WTC11 (cell line): ENCODE measurements at regions not wholly inside any gene's neighbourhood (a gene's known extent, or its start where the extent isn't known, plus 50 kb on each side); places are given as distances from the start of the nearest gene placed in this dataset.

Experiments
- ATAC-seq: fragments of 200-7000 bp; cut with Tn5 transposase; 2 replicates; pipeline ENCODE4 v1.10.0; 2021; ENCODE audit warnings: mild to moderate bottlenecking, moderate library complexity
- CTCF ChIA-PET: fragments of 300-600 bp; sonication (Branson Sonifier 250); formaldehyde crosslinking; loops from one replicate; lab custom pipeline; 2021; ENCODE audit warnings: antibody characterized with exemption; lab: Charles Lee
- POLR2A ChIA-PET: fragments of 350-600 bp; sonication (Branson Sonifier 250); formaldehyde crosslinking; loops from one replicate; lab custom pipeline; 2021; ENCODE audit warnings: antibody characterized with exemption; lab: Charles Lee
- DNase-seq: peaks from one replicate; pipeline ENCODE4 v3.0.0; 2021; ENCODE audit warnings: low spot score
- H3K27ac Mint-ChIP-seq: 2 replicates; pipeline ENCODE4 v1.8.0; 2021; ENCODE audit warnings: mixed read lengths
- H3K27me3 Mint-ChIP-seq: 2 replicates; pipeline ENCODE4 v1.8.0; 2021; ENCODE audit warnings: low read depth, mild to moderate bottlenecking, moderate library complexity, mixed read lengths
- H3K36me3 Mint-ChIP-seq: 2 replicates; pipeline ENCODE4 v1.8.0; 2021; ENCODE audit warnings: mixed read lengths
- H3K4me1 Mint-ChIP-seq: 2 replicates; pipeline ENCODE4 v1.8.0; 2022; ENCODE audit warnings: mixed read lengths
- H3K4me3 Mint-ChIP-seq: 2 replicates; pipeline ENCODE4 v1.8.0; 2021; ENCODE audit warnings: mild to moderate bottlenecking, moderate library complexity, mixed read lengths
- H3K9me3 Mint-ChIP-seq: 2 replicates; pipeline ENCODE4 v1.8.0; 2021; ENCODE audit warnings: mixed read lengths
- AR ChIP-seq: fragments of 250-450 bp; sonication (Bioruptor Pico); IDR thresholded peaks from 2 replicates; pipeline ENCODE4 v1.9.0; 2021; ENCODE audit warnings: mild to moderate bottlenecking
- ARID4B ChIP-seq: sonication (generic); formaldehyde crosslinking; IDR thresholded peaks from 2 replicates; pipeline ENCODE4 v1.8.0; 2023; ENCODE audit warnings: missing genetic modification reagents, mild to moderate bottlenecking, borderline replicate concordance
- ATF2 ChIP-seq: sonication (generic); formaldehyde crosslinking; IDR thresholded peaks from 2 replicates; pipeline ENCODE4 v1.8.1; 2022; ENCODE audit warnings: low read depth, missing genetic modification reagents, borderline replicate concordance
- CBFB ChIP-seq: sonication (generic); formaldehyde crosslinking; IDR thresholded peaks from 2 replicates; pipeline ENCODE4 v1.8.1; 2022; ENCODE audit warnings: mild to moderate bottlenecking, low read depth, missing genetic modification reagents
- CREB1 ChIP-seq: sonication (generic); formaldehyde crosslinking; IDR thresholded peaks from 2 replicates; pipeline ENCODE4 v1.8.0; 2023; ENCODE audit warnings: mild to moderate bottlenecking, missing genetic modification reagents
- E2F4 ChIP-seq: sonication (generic); formaldehyde crosslinking; IDR thresholded peaks from 2 replicates; pipeline ENCODE4 v1.8.1; 2022; ENCODE audit warnings: low read depth, mild to moderate bottlenecking, moderate library complexity, missing genetic modification reagents, borderline replicate concordance
- E2F5 ChIP-seq: sonication (generic); formaldehyde crosslinking; IDR thresholded peaks from 2 replicates; pipeline ENCODE4 v1.8.1; 2022; ENCODE audit warnings: mild to moderate bottlenecking, moderate library complexity, missing genetic modification reagents
- FOXK1 ChIP-seq: sonication (generic); formaldehyde crosslinking; IDR thresholded peaks from 2 replicates; pipeline ENCODE4 v1.8.0; 2022; ENCODE audit warnings: mild to moderate bottlenecking, moderate library complexity, missing genetic modification reagents
- GTF2I ChIP-seq: fragments of 250-450 bp; sonication (Bioruptor Pico); conservative IDR thresholded peaks from 2 replicates; pipeline ENCODE4 v1.4.0; 2021; ENCODE audit warnings: mild to moderate bottlenecking
- HMGA2 ChIP-seq: fragments of 250-450 bp; sonication (Bioruptor Pico); IDR thresholded peaks from 2 replicates; pipeline ENCODE4 v1.4.0; 2021; ENCODE audit warnings: mild to moderate bottlenecking, moderate library complexity
- HMGXB4 ChIP-seq: sonication (generic); formaldehyde crosslinking; IDR thresholded peaks from 2 replicates; pipeline ENCODE4 v1.8.1; 2023; ENCODE audit warnings: mild to moderate bottlenecking, moderate library complexity, missing genetic modification reagents
- IRF2 ChIP-seq: sonication (generic); formaldehyde crosslinking; IDR thresholded peaks from 2 replicates; pipeline ENCODE4 v1.8.0; 2022; ENCODE audit warnings: low read depth, missing genetic modification reagents, borderline replicate concordance
- MAX ChIP-seq: sonication (generic); formaldehyde crosslinking; IDR thresholded peaks from 2 replicates; pipeline ENCODE4 v1.8.0; 2022; ENCODE audit warnings: mild to moderate bottlenecking, missing genetic modification reagents
- MXD4 ChIP-seq: fragments of 250-450 bp; sonication (Bioruptor Pico); IDR thresholded peaks from 2 replicates; pipeline ENCODE4 v1.8.0; 2021; ENCODE audit warnings: mild to moderate bottlenecking, moderate library complexity, borderline replicate concordance
- MYBL2 ChIP-seq: sonication (generic); formaldehyde crosslinking; IDR thresholded peaks from 2 replicates; pipeline ENCODE4 v1.8.1; 2023; ENCODE audit warnings: mild to moderate bottlenecking, moderate library complexity, missing genetic modification reagents
- NFE2L1 ChIP-seq: sonication (generic); formaldehyde crosslinking; IDR thresholded peaks from 2 replicates; pipeline ENCODE4 v1.8.1; 2023; ENCODE audit warnings: missing genetic modification reagents
- OVOL2 ChIP-seq: fragments of 250-450 bp; sonication (Bioruptor Pico); IDR thresholded peaks from 2 replicates; pipeline ENCODE4 v1.9.0; 2021; ENCODE audit warnings: mild to moderate bottlenecking, borderline replicate concordance
- SOX15 ChIP-seq: fragments of 250-450 bp; sonication (Bioruptor Pico); IDR thresholded peaks from 2 replicates; pipeline ENCODE4 v1.9.0; 2021; ENCODE audit warnings: mild to moderate bottlenecking
- TEAD1 ChIP-seq: sonication (generic); formaldehyde crosslinking; IDR thresholded peaks from 2 replicates; pipeline ENCODE4 v1.8.0; 2022; ENCODE audit warnings: mild to moderate bottlenecking, missing genetic modification reagents
- ZNF425 ChIP-seq: fragments of 250-450 bp; sonication (Bioruptor Pico); conservative IDR thresholded peaks from 2 replicates; pipeline ENCODE4 v1.9.0; 2021; ENCODE audit warnings: mild to moderate bottlenecking
- ZNF512 ChIP-seq: sonication (generic); formaldehyde crosslinking; IDR thresholded peaks from 2 replicates; pipeline ENCODE4 v1.8.1; 2022; ENCODE audit warnings: missing genetic modification reagents, borderline replicate concordance

- TF ChIP-seq HMGXB4 (CRISPR knock-in tag), result no peak
- no peak for TF ChIP-seq CREB1
- no peak for TF ChIP-seq IRF2
- TF ChIP-seq HMGA2, result no peak
- TF ChIP-seq TEAD1 (CRISPR knock-in tag), result no peak
- no peak for TF ChIP-seq MYBL2
- TF ChIP-seq ARID4B, result no peak
Observed at GRCh38 chr10:51007781-51008180, 66.5 kb upstream of the PRKG1 start (continued).

- ATAC-seq (no peak), DNase-seq (no peak)
- ChIA-PET CTCF (interaction anchor here (2.5 kb wide), 1 partner anchor 24 kb away, joined by 7 read pairs; no protein-coding TSS in a partner anchor), POLR2A (no interaction called here)
- peaks cover 27% of the 10 kb centered on the region for H3K4me1 Mint-ChIP-seq
- H3K4me3 Mint-ChIP-seq, result no peak overlapping the region
- no peaks in the 10 kb centered on the region for H3K27me3 Mint-ChIP-seq
- peaks cover 18% of the 10 kb centered on the region for H3K9me3 Mint-ChIP-seq
- peaks cover 5% of the 10 kb centered on the region for H3K36me3 Mint-ChIP-seq
- H3K27ac Mint-ChIP-seq, result no peak overlapping the region
- TF ChIP-seq ATF2 (CRISPR knock-in tag), result no peak
- TF ChIP-seq E2F4 (CRISPR knock-in tag), result no peak
- no peak for TF ChIP-seq ZNF512
- TF ChIP-seq CBFB (CRISPR knock-in tag), result no peak
- no peak for TF ChIP-seq NFE2L1 (CRISPR knock-in tag)
- TF ChIP-seq GTF2I, result no peak
- no peak for TF ChIP-seq MAX (CRISPR knock-in tag)
- no peak for TF ChIP-seq ZNF425 (CRISPR knock-in tag)
- TF ChIP-seq MXD4 (CRISPR knock-in tag), result no peak
- TF ChIP-seq AR (CRISPR knock-in tag), result no peak
- TF ChIP-seq OVOL2 (CRISPR knock-in tag), result no peak
- no peak for TF ChIP-seq E2F5
- TF ChIP-seq FOXK1 (CRISPR knock-in tag), result no peak
- TF ChIP-seq SOX15 (CRISPR knock-in tag), result no peak
Observed at GRCh38 chr10:51008346-51008745, 65.9 kb upstream of the PRKG1 start.
